ENCODE measurements at regions not wholly inside any gene's neighbourhood (a gene's known extent, or its start where the extent isn't known, plus 50 kb on each side); places are given as distances from the start of the nearest gene placed in this dataset.

GRCh38 chr11:19607656-19608360 is 104.8 kb upstream of the NAV2 start:
- Histone ChIP-seq H3K36me3 (ENCODE audit: control insufficient read depth, insufficient read depth, low read length) (no peaks in the 10 kb centered on the region), H3K27me3 (ENCODE audit: control insufficient read depth, insufficient read depth, low read length) (peaks cover 6% of the 10 kb centered on the region), H3K4me3 (ENCODE audit: low read depth, low read length) (no peak overlapping the region)
- TF ChIP-seq CTCF (IDR thresholded peaks at IDR 0.05; ENCODE audit: insufficient read depth, low read length, severe bottlenecking): no peak
- DNase-seq (ENCODE audit: low read depth) (no peak), FAIRE-seq (no peak)

GRCh38 chr11:19606856-19607655 is 105.6 kb upstream of the NAV2 start:
- no peak for DNase-seq (ENCODE audit: low read depth)
- no peak for TF ChIP-seq CTCF (IDR thresholded peaks at IDR 0.05; ENCODE audit: insufficient read depth, low read length, severe bottlenecking)
- Histone ChIP-seq H3K4me3 (ENCODE audit: low read depth, low read length) (no peak overlapping the region), H3K36me3 (ENCODE audit: control insufficient read depth, insufficient read depth, low read length) (no peaks in the 10 kb centered on the region), H3K27me3 (ENCODE audit: control insufficient read depth, insufficient read depth, low read length) (peaks cover 6% of the 10 kb centered on the region)
- FAIRE-seq: no peak

- no peak overlapping the region for H3K4me3 ChIP-seq (ENCODE audit: low read depth, low read length)
- no peak for TF ChIP-seq CTCF (IDR thresholded peaks at IDR 0.05; ENCODE audit: insufficient read depth, low read length, severe bottlenecking)
Measured at GRCh38 chr11:19605520-19606371, 106.9 kb upstream of the NAV2 start.

GRCh38 chr11:19604679-19605375 is 107.8 kb upstream of the NAV2 start:
- DNase-seq (ENCODE audit: low read depth): no peak
- no peak for TF ChIP-seq CTCF (IDR thresholded peaks at IDR 0.05; ENCODE audit: insufficient read depth, low read length, severe bottlenecking)
- no peak for FAIRE-seq
- H3K27me3 ChIP-seq (ENCODE audit: control insufficient read depth, insufficient read depth, low read length): peaks cover 8% of the 10 kb centered on the region
- no peaks in the 10 kb centered on the region for H3K36me3 ChIP-seq (ENCODE audit: control insufficient read depth, insufficient read depth, low read length)
- H3K4me3 ChIP-seq (ENCODE audit: low read depth, low read length): no peak overlapping the region

More at GRCh38 chr11:19605520-19606371, 106.9 kb upstream of the NAV2 start:
- no peak for DNase-seq (ENCODE audit: low read depth)
- H3K27me3 ChIP-seq (ENCODE audit: control insufficient read depth, insufficient read depth, low read length): peaks cover 8% of the 10 kb centered on the region
- no peak for FAIRE-seq
- H3K36me3 ChIP-seq (ENCODE audit: control insufficient read depth, insufficient read depth, low read length): no peaks in the 10 kb centered on the region

- TF ChIP-seq CTCF (IDR thresholded peaks at IDR 0.05; ENCODE audit: insufficient read depth, low read length, severe bottlenecking): no peak
- peaks cover 13% of the 10 kb centered on the region for H3K27me3 ChIP-seq (ENCODE audit: control insufficient read depth, insufficient read depth, low read length)
- H3K4me3 ChIP-seq (ENCODE audit: low read depth, low read length): no peak overlapping the region
- no peaks in the 10 kb centered on the region for H3K36me3 ChIP-seq (ENCODE audit: control insufficient read depth, insufficient read depth, low read length)
- no peak for FAIRE-seq
- DNase-seq (ENCODE audit: low read depth): no peak
Measured at GRCh38 chr11:19603771-19604170, 108.9 kb upstream of the NAV2 start.
